Left lung (tissue), 4 donors: ENCODE measurements at regions not wholly inside any gene's neighbourhood (a gene's known extent, or its start where the extent isn't known, plus 50 kb on each side); places are given as distances from the start of the nearest gene placed in this dataset.

ENCODE experiments used
- ATAC-seq: fragments of 200-7000 bp; cut with Tn5 transposase; one replicate; pipeline ENCODE4 v1.9.1; 2020; ENCODE audit warnings: moderate library complexity
- DNase-seq, 4 donors: peaks; one replicate each; pipeline ENCODE4 v3.0.0-alpha.2; 2013 to 2020
- H3K27ac ChIP-seq, 2 donors: fragments of 200-600 bp; sonication (generic) in 1 of 2; one replicate each; pipeline versions ENCODE4 v1.5.0 to v1.8.0; 2020 to 2021
- H3K27me3 ChIP-seq, 2 donors: fragments of 200-600 bp; sonication (generic) in 1 of 2; one replicate each; pipeline versions ENCODE4 v1.5.0 to v1.8.0; 2020 to 2021
- H3K36me3 ChIP-seq, 2 donors: fragments of 200-600 bp; sonication (generic) in 1 of 2; one replicate each; pipeline versions ENCODE4 v1.5.0 to v1.8.0; 2020 to 2021
- H3K4me1 ChIP-seq, 2 donors: fragments of 200-600 bp; one replicate each; pipeline ENCODE4 v1.8.0; 2021
- H3K4me3 ChIP-seq, 2 donors: fragments of 200-600 bp; sonication (generic) in 1 of 2; one replicate each; pipeline versions ENCODE4 v1.5.0 to v1.8.0; 2020 to 2021; ENCODE audit warnings: mild to moderate bottlenecking in 1 of 2
- H3K9me3 ChIP-seq, 2 donors: fragments of 200-600 bp; sonication (generic) in 1 of 2; one replicate each; pipeline versions ENCODE4 v1.5.0 to v1.8.0; 2020 to 2021
- intact Hi-C, 2 donors: fragments of 100-400 bp; cut with DNase I; formaldehyde crosslinking; loops; one replicate each; pipeline versions ENCODE4 v1.11.2 to v1.14.2; 2022
- TF ChIP-seq, protein P1 (sequence below), 2 donors: fragments of 200-600 bp; sonication (generic) in 1 of 2; IDR thresholded peaks; one replicate each; pipeline versions ENCODE4 v1.5.0 to v1.8.0; 2021; ENCODE audit warnings: antibody characterized with exemption in 2 of 2
- donor health status: DM: no; HTN: yes; CAD: no.
- donor health status: DM: no; HTN: no; CAD: no.

DNA sequence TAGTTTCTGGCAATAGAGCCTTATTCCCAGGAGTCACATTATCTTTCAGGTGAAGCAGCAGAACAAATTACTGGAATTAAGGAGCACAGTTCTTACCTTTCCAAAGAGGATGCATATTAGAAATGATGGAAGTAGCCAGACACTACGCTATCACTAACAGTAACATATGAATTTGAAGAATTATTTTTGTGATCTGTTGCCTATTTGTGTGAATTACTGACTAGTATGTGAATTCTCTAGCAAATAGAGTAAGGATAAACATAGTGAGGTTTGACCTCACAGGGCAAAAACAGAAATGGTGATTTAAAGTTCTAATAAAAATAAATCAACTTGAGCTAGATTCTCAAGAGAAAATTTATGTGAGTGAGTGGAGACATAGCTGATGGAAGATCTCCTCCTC is 1299.3 kb downstream of the XPNPEP1 start:
- no peaks in the 10 kb centered on the region for H3K9me3 ChIP-seq
- H3K4me3 ChIP-seq, result no peak overlapping the region
- TF ChIP-seq, protein P1, sequence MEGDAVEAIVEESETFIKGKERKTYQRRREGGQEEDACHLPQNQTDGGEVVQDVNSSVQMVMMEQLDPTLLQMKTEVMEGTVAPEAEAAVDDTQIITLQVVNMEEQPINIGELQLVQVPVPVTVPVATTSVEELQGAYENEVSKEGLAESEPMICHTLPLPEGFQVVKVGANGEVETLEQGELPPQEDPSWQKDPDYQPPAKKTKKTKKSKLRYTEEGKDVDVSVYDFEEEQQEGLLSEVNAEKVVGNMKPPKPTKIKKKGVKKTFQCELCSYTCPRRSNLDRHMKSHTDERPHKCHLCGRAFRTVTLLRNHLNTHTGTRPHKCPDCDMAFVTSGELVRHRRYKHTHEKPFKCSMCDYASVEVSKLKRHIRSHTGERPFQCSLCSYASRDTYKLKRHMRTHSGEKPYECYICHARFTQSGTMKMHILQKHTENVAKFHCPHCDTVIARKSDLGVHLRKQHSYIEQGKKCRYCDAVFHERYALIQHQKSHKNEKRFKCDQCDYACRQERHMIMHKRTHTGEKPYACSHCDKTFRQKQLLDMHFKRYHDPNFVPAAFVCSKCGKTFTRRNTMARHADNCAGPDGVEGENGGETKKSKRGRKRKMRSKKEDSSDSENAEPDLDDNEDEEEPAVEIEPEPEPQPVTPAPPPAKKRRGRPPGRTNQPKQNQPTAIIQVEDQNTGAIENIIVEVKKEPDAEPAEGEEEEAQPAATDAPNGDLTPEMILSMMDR (IDR thresholded peaks at IDR 0.05), result no peak
- no peak overlapping the region for H3K27ac ChIP-seq
- no peaks in the 10 kb centered on the region for H3K4me1 ChIP-seq
- no peak for ATAC-seq
- intact Hi-C loops, result no loop called here
- no peak for DNase-seq
- no peaks in the 10 kb centered on the region for H3K36me3 ChIP-seq
- no peaks in the 10 kb centered on the region for H3K27me3 ChIP-seq

DNA sequence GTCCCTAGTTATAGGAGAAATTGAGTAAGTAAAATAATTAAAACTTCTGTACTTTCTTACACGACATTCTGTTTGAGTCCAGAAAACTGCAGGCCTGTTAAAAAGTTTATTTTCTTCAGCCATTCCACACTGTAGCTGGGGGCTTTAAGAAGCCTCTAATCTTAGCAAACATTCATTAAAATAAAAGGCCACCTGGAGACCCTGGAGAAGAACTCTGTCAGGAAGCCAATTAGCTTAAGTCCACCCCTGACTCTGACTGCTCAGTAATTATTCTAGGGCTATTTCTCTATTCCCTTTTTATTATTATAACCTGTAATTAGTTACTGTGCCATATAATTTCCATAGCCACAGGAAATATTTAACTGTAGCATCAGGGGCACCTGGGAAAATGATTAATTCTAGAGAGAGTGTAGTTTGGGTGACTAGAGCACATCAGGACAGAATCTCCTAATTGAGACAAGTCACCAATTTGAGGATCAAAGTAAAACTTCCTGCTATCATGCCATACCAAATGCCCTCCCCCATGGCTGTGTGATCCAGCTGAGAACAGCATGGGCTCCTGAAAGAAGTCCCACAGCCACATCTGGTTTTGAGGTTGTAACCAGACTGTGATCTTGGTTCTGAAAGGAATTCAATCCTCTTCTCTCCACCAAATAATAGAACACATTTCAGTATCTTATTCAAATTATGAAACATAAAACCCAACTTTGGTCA is 1302.3 kb downstream of the XPNPEP1 start:
- no peaks in the 10 kb centered on the region for H3K9me3 ChIP-seq
- H3K4me3 ChIP-seq, result no peak overlapping the region
- TF ChIP-seq, protein P1 (IDR thresholded peaks at IDR 0.05), result no peak
- H3K36me3 ChIP-seq, result no peaks in the 10 kb centered on the region
- DNase-seq (no peak), ATAC-seq (no peak)
- H3K27me3 ChIP-seq, result no peaks in the 10 kb centered on the region
- no peak overlapping the region for H3K27ac ChIP-seq
- no peaks in the 10 kb centered on the region for H3K4me1 ChIP-seq
- intact Hi-C loops, result no loop called here

DNA sequence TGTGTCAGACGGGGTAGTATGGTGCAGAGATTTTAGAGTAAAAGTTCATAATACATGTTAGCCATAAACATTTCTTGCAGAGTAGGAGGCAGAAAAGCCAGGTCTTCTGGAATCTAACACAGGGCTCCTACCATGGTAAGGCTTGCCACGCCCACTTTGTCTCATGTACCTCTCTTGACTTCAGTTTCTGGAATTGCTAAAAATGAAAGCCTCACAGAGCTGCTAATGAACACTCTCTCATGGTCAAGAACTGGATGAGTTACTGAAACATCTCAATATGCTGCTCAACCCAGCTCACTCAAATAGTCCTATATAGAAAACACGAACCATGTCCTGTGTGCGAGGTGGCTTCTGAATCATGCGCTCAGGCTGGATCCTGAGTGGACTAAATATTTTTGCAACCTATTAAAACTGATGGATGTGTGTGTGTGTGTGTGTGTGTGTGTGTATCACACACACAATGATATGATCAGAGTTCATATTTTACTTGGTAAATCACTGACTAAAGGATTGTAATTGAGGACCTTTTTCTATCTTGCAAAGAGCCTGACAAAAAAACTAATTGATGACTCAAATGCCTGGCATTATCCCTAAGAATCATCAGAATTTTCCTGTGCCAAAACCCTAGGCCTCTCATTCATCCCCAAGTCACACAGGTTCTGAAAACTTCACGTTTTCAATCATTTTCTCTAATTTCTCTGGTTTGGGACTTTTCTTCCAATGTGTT is 1306.6 kb downstream of the XPNPEP1 start:
- intact Hi-C loops, result no loop called here
- Histone ChIP-seq H3K4me3 (no peak overlapping the region), H3K27me3 (no peaks in the 10 kb centered on the region), H3K4me1 (no peaks in the 10 kb centered on the region), H3K36me3 (no peaks in the 10 kb centered on the region), H3K27ac (no peak overlapping the region), H3K9me3 (no peaks in the 10 kb centered on the region)
- no peak for ATAC-seq
- TF ChIP-seq, protein P1 (IDR thresholded peaks at IDR 0.05), result no peak
- no peak for DNase-seq

DNA sequence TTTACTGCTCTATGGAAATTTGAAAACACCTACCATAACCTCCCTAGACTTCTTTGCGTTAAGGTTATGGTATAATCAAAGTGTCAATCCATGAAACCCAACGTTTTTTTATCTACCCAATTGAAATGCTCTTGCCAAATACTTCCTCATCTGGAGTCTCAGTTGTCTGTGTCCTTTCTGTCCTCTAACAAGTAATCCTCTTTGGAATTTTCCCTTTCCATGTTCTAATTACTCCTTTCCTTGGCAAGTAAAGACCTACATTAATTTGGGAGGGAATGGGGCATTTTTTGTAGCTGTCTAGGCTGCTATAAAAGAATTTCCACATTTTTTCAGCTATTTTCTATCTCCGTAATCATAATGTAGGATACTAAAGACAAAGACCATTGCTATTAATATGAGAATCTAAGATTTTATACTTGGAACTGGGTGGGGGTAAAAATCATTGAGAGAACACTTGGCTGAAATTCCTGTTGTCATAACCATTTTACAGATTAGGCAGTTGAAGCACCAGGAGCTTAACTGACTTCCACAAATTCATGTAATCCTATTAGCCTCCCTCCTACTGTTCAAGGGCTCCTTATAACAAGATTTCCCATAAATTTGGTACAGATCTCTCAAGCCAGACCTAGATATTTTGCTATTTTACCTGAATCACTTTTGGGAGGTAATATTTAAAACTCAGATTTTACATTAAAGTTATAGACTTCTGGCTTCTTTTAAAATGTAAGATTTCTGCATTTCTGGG is 1307.6 kb downstream of the XPNPEP1 start:
- Histone ChIP-seq H3K9me3 (no peaks in the 10 kb centered on the region), H3K4me1 (no peaks in the 10 kb centered on the region), H3K36me3 (no peaks in the 10 kb centered on the region), H3K27me3 (no peaks in the 10 kb centered on the region), H3K27ac (no peak overlapping the region), H3K4me3 (no peak overlapping the region)
- ATAC-seq (no peak), DNase-seq (no peak)
- intact Hi-C loops, result no loop called here
- TF ChIP-seq, protein P1 (IDR thresholded peaks at IDR 0.05), result no peak

DNA sequence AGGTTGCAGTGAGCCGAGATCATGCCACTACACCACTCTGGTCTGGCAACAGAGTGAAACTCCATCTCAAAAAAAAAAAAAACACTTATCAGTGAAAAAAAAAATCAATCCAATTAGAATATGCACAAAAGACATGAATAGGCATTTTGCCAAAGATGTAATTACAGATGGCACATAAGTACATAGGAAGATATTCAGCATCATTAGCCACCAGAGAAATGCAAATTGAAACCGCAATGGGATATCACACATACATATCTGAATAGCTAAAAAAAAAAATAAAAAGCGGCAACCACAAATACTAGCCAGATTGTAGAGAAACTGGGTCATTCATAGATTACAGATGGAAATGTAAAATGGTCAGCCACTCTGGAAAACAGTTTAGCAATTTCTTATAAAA is 1310.8 kb downstream of the XPNPEP1 start:
- TF ChIP-seq, protein P1 (IDR thresholded peaks at IDR 0.05), result no peak
- H3K27me3 ChIP-seq, result no peaks in the 10 kb centered on the region
- intact Hi-C loops, result no loop called here
- H3K27ac ChIP-seq, result no peak overlapping the region
- ATAC-seq, result no peak
- H3K4me3 ChIP-seq, result no peak overlapping the region
- DNase-seq, result no peak
- no peaks in the 10 kb centered on the region for H3K36me3 ChIP-seq
- H3K4me1 ChIP-seq, result no peaks in the 10 kb centered on the region
- H3K9me3 ChIP-seq, result peaks cover 0 to 3% of the 10 kb centered on the region in 2 donors
